GM19463 (cell line): ENCODE measurements at regions not wholly inside any gene's neighbourhood (a gene's known extent, or its start where the extent isn't known, plus 50 kb on each side); places are given as distances from the start of the nearest gene placed in this dataset.
A peak's percentile ranks its signal among the peaks of the same experiment; 100 is the strongest.
"Not testable (repeated sequence)": the region's sequence is repeated elsewhere in the genome, so short reads cannot be mapped to it uniquely, and the experiment has no call there.

ENCODE experiments used
- ATAC-seq: cut with Tn5 transposase; IDR thresholded peaks from one replicate; pipeline ENCODE4 v1.9.1; 2021; ENCODE audit warnings: mild to moderate bottlenecking, moderate library complexity; ENCODE audit not compliant: unreplicated experiment

DNA sequence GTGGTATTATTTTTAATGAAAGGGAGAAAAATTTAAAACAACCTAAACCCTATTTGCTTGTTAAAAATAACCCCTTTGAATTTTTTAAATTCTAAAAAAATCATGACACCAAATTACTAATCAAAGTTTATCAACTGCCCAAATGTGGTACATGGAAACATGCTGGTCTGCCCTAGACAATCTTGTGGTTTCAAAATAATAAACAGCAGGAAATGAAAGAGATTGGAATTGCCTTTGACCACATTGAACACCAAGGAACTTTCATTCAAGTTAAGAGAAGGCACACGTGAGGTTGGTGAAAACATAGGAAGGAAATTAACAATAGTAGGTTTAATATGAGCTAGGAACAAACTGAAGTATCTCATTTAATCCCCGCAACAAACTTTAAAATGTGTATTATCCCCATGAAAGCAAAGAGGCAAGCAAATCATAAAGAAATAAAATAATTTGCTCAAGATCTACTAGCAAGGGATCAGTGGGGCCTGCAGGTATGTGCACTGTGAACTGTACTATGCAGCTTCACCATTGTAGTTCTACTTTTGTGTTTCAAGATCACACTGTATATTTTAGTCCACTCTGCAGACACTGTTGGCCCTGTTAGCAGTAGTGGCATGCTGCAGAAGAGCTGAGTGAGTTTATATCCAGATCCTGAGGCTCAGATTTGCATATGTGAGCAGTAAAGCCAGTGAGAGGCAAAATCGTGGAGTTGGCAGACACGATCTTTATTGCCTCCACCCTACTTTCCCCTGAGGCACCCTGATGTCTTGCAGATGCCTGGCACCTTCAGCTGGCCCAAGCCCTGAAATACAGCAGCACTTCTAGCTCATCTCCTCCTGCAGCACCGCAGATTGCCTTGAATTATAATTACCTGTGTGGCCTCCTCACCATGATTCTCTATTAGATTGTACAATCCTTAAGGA, 157.8 kb upstream of the TENT5A start:
- no peak for ATAC-seq

GRCh38 chr6:81909162-81909561, 156.7 kb upstream of the TENT5A start:
- no peak for ATAC-seq

- ATAC-seq = peak; percentile 79
Measured at GRCh38 chr6:81906709-81907204, 154.3 kb upstream of the TENT5A start.

DNA sequence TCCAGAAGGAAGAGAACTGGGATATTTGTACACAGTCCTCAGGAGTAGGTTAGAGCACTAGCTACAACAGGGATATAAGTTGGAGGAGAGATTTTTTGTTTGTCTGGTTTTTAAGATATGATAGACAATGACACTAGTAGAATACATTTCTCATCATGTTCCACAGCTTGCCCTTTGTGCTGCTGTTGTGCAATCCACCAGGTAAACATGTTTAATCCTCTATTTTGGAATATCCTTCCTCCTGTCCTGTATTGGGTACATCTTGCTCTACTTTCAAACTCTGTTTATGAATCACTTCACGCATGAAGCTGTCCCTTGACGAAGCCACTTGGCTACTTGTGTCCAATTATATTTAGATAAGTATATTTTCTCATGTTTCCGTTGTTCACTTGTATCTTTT, 153.6 kb upstream of the TENT5A start:
- no peak for ATAC-seq

- ATAC-seq = no peak
Measured at GRCh38 chr6:81901551-81901966, 149.1 kb upstream of the TENT5A start.

GRCh38 chr6:81900616-81901015, 148.1 kb upstream of the TENT5A start:
- ATAC-seq = peak; percentile 94

- ATAC-seq = no peak
Measured at GRCh38 chr6:81897793-81898192, 145.3 kb upstream of the TENT5A start.

- ATAC-seq = no peak
Measured at GRCh38 chr6:81896525-81897503, 144.3 kb upstream of the TENT5A start.

DNA sequence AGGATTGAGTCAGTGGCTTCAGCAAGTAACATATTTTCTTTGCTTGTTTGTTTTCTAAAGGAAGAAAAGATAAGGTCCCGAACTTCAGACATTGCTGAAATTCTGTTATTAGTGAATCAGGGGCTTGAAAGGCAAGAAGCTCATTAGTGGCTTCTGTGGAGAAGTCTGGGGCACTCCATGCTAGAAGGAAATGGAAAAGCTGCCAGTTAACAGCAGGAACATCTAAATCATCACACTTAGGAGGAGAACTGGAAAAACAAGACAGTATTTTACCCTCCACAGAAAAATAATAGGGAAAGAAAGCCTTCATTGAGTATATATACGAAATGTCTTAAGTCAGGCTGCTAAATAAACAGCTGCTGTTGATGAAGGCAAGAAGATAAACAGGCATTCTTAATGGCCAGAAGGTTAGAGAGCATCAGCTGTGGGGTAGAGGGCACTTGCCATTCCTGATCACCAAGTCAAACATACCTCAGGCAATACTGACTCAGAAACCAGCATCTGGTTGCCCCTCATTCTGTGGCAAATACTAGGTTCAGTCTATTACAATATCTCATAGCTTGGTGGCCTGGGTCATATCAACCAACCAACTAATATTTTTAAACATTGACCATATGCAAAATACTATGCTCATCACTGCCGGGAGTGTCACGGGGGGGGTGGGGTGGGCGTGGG, 143.2 kb upstream of the TENT5A start:
- no peak for ATAC-seq

- no peak for ATAC-seq
Measured at GRCh38 chr6:81894788-81895271, 142.3 kb upstream of the TENT5A start.

- ATAC-seq = no peak
Measured at GRCh38 chr6:81894306-81894705, 141.8 kb upstream of the TENT5A start.

GRCh38 chr6:81892891-81893290, 140.4 kb upstream of the TENT5A start:
- no peak for ATAC-seq

- no peak for ATAC-seq
Measured at GRCh38 chr6:81891874-81892273, 139.4 kb upstream of the TENT5A start.

DNA sequence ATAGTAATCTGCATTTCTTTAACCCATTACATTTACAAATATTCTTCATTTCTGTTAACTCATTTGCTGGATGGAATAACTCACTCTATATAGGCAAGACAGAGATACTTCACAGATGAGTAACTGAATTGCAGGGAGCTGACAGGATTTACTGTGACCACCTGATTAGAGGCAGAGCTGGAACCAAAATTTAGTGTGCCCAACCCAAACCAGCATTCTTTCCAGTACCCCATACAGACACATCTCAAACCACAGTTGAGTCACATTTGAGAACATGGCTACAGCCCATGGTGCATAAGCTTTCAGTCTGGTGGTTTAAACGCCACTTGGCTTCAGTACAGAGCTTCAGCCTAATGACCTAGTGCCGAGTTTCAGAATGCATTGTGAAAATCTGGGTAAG, 138.4 kb upstream of the TENT5A start:
- no peak for ATAC-seq

DNA sequence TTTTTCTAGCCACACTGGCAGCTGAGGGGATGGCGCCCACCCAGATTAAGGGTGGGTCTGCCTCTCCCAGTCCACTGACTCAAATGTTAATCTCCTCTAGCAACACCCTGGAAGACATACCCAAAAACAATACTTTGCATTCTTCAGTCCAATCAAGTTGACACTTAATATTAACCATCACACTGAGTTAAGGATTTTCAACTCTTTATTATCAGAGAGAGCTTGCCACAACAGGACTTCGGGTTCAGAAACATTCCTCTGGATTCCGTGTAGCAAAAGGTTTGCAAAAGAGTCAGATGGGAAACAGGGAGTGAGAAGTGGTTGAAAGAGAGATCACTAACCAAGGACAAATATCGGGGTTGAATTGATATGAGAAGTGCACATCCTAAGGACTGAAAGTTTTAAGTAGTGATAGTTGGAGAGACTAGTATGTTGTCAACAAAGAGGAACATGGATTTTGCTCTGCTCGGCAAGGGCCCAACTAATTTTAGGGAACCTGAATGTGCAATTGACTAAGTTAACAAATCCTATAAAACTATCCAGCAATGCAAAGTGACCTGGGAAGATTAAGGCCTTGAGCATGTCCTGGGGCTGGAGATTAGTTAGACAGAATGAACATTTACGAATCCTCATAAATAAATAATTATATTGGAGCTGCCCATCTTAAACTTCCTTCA, 137.0 kb upstream of the TENT5A start:
- no peak for ATAC-seq

DNA sequence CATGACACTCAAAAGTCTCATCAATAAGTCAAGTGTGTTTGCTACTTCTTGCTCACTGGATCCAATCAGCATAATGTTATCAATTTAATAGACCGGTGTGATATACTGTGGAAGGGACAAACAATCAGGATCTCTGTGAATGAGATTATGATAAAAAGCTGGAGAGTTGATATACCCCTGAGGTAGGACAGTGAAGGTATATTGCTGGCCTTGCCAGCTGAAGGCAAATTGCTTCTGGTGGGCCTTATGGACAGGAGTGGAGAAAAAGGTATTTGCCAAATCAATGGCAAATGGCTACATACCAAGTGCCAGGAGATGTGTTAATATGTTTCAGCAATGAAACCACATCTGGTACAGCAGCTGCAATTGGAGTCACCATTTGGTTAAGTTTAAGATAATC, 134.4 kb upstream of the TENT5A start:
- ATAC-seq = not testable (repeated sequence)

DNA sequence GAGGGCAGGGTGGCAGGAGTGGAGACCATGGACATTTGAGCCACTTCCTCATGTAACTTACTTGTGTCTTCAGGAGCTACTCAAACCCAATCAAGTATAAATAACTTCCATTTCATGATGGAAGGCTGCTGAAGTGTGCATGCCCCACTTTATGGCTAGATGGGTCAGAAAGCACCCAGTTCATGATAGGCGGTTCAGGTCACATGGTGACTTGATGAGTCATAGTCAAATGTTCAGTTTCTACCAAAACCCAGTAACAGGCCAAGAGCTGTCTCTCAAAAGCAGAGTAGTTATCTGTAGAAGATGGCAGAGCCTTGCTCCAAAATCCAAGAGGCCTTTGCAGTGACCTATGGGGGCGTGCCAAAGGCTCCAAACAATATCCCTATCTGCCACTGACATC, 133.7 kb upstream of the TENT5A start:
- no peak for ATAC-seq

GRCh38 chr6:81881660-81882059, 129.2 kb upstream of the TENT5A start:
- no peak for ATAC-seq

GRCh38 chr6:81878479-81878878, 126.0 kb upstream of the TENT5A start:
- ATAC-seq = no peak

DNA sequence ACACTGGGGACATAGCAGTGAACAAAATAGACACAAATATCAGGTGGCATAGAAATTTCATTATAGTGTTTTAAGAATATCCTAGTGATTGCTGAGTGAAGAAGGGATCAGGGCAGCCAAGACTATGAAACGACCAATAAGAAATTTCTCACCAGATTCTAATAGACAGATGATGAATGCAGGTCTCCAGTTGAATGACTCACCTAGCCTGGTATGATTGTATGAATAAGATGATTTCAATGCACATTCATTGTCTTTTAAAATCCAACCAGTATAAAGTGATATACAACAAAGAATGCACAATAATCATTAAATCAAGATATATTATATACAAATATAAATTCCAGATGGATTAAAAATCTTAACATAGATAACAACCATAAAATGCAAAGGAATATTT, 124.5 kb upstream of the TENT5A start:
- no peak for ATAC-seq
